ENCODE measurements at regions not wholly inside any gene's neighbourhood (a gene's known extent, or its start where the extent isn't known, plus 50 kb on each side); places are given as distances from the start of the nearest gene placed in this dataset.

DNA sequence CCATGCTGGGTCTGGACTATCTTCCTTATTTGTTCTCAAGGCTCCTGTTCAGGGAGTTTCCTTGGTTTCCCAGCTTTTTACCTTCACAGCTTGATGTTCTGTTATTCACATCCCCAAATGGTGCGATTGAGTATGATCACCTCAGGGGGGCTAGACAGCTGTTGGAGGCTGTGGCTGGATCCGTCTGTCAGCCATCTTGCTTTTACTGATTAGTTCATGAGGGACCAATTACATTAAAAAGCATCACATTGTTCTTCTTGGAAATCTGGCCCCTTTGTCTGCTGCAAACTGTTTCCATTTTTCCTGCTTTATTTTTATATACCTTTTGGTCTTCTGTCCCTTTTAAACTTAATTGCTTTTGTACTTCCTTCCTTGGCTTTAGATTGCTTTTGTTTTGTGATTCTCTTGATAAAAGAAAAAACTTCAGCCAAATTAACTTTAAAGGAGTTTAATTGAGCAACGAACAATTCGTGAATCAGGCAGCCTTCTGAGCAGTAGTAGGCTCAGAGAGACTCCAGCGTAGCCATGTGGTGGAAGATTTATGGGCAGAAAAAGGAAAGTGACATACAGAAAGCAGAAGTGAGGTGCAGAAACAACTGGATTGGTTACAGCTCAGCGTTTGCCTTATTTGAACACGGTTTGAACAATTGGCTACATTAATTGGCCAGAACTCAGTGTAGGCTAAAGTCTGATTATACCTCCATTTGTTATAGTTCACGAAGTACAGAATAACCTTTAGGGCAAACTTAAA is 208.7 kb downstream of the AEBP2 start:
- Histone ChIP-seq H3K4me1 (ENCODE audit: control insufficient read depth, insufficient read depth, low read length) (peaks cover 9% of the 10 kb centered on the region), H2BK15ac (ENCODE audit: low read depth, low read length) (no peak overlapping the region), H3K27ac (ENCODE audit: insufficient read depth, low read length) (no peak overlapping the region), H3K9me1 (ENCODE audit: insufficient read depth, low read length) (no peaks in the 10 kb centered on the region), H2BK120ac (ENCODE audit: low read depth, low read length) (no peak overlapping the region), H3K56ac (ENCODE audit: extremely low read depth, insufficient read depth, low read length) (no peak overlapping the region), H3K4ac (ENCODE audit: low read depth, low read length) (no peak overlapping the region), H2AK9ac (replicated peaks; ENCODE audit: low read depth, low read length, poor library complexity) (no peak overlapping the region), H2BK20ac (ENCODE audit: low read depth, low read length) (no peak overlapping the region), H4K5ac (ENCODE audit: low read depth, low read length) (peak overlapping the region; percentile 35; the same call in 1 of the 2 replicates), H2AK5ac (ENCODE audit: low read depth, low read length) (no peak overlapping the region), H4K91ac (ENCODE audit: insufficient read depth, low read depth, low read length) (no peak overlapping the region), H3K14ac (replicated peaks; ENCODE audit: low read depth, low read length) (no peak overlapping the region), H3K4me2 (ENCODE audit: low read depth, low read length) (no peak overlapping the region), H3K79me1 (ENCODE audit: low read depth in 1 of 2, low read length in 2 of 2) (no peaks in the 10 kb centered on the region), H2AFZ (replicated peaks; ENCODE audit: low read length, poor library complexity) (no peak overlapping the region), H3K23ac (ENCODE audit: low read depth, low read length) (no peak overlapping the region), H2BK5ac (ENCODE audit: low read depth, low read length, poor library complexity, severe bottlenecking) (no peak overlapping the region), H3K18ac (ENCODE audit: low read depth, low read length) (peak overlapping the region; percentile 67; the same call in 1 of the 2 replicates), H3K9ac (ENCODE audit: low read depth, low read length) (no peak overlapping the region), H3K4me3 (ENCODE audit: insufficient read depth, low read depth, low read length) (no peak overlapping the region), H3K36me3 (ENCODE audit: control insufficient read depth, insufficient read depth, low read length) (no peaks in the 10 kb centered on the region), H4K8ac (ENCODE audit: low read depth in 2 of 2, low read length in 2 of 2) (no peak overlapping the region), H4K20me1 (ENCODE audit: insufficient read depth, low read length) (no peaks in the 10 kb centered on the region), H3K9me3 (ENCODE audit: control insufficient read depth, insufficient read depth, low read length) (peaks cover 17% of the 10 kb centered on the region), H3K27me3 (ENCODE audit: control insufficient read depth, insufficient read depth, low read length) (no peaks in the 10 kb centered on the region)
- 71% methylated on average over 3 of the region's 8 CpGs; no CpG with 5 or more reads in 1 of the 2 experiments for WGBS, 2 experiments (ENCODE audit: extremely low coverage in 2 of 2, insufficient read length in 1 of 2)
- dilution Hi-C loops (cut with HindIII; ENCODE audit: low sequenced_read_pairs, unreplicated experiment) (no loop called here), in situ Hi-C loops (cut with MboI; ENCODE audit: low sequenced_read_pairs) (loop anchor here (10.0 kb wide), 1 partner anchor 283 kb away; no protein-coding TSS in a partner anchor), intact Hi-C loops (cut with micrococcal nuclease) (no loop called here)
- TF ChIP-seq POLR2A (IDR thresholded peaks at IDR 0.05; ENCODE audit: low read depth, low read length) (no peak), RFX5 (IDR thresholded peaks at IDR 0.05; ENCODE audit: low read depth, low read length) (no peak), BHLHE40 (IDR thresholded peaks at IDR 0.05; ENCODE audit: low read depth, low read length) (no peak), MAFK (IDR thresholded peaks at IDR 0.05; ENCODE audit: low read depth, low read length) (no peak), RAD21 (IDR thresholded peaks at IDR 0.05; ENCODE audit: low read length) (no peak), RCOR1 (IDR thresholded peaks at IDR 0.05; ENCODE audit: insufficient replicate concordance, low read length) (no peak), CHD1 (IDR thresholded peaks at IDR 0.05; ENCODE audit: low read depth, low read length) (no peak)
- TF ChIP-seq, protein P1, sequence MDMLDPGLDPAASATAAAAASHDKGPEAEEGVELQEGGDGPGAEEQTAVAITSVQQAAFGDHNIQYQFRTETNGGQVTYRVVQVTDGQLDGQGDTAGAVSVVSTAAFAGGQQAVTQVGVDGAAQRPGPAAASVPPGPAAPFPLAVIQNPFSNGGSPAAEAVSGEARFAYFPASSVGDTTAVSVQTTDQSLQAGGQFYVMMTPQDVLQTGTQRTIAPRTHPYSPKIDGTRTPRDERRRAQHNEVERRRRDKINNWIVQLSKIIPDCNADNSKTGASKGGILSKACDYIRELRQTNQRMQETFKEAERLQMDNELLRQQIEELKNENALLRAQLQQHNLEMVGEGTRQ (IDR thresholded peaks at IDR 0.05; ENCODE audit: low read depth, low read length), result no peak
- TF ChIP-seq, protein P2, sequence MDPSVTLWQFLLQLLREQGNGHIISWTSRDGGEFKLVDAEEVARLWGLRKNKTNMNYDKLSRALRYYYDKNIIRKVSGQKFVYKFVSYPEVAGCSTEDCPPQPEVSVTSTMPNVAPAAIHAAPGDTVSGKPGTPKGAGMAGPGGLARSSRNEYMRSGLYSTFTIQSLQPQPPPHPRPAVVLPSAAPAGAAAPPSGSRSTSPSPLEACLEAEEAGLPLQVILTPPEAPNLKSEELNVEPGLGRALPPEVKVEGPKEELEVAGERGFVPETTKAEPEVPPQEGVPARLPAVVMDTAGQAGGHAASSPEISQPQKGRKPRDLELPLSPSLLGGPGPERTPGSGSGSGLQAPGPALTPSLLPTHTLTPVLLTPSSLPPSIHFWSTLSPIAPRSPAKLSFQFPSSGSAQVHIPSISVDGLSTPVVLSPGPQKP (IDR thresholded peaks at IDR 0.05; ENCODE audit: borderline replicate concordance, low read depth, low read length), result no peak
- no TSS peak for BruUV-seq (replicated peaks)
- DNase-seq (no peak), ATAC-seq (ENCODE audit: low read depth) (no peak)
- ChIA-PET POLR2A (ENCODE audit: unreplicated experiment) (no interaction called here), CTCF (no interaction called here)
